ENCODE measurements at regions not wholly inside any gene's neighbourhood (a gene's known extent, or its start where the extent isn't known, plus 50 kb on each side); places are given as distances from the start of the nearest gene placed in this dataset.
"Not testable (repeated sequence)": the region's sequence is repeated elsewhere in the genome, so short reads cannot be mapped to it uniquely, and the experiment has no call there.

DNA sequence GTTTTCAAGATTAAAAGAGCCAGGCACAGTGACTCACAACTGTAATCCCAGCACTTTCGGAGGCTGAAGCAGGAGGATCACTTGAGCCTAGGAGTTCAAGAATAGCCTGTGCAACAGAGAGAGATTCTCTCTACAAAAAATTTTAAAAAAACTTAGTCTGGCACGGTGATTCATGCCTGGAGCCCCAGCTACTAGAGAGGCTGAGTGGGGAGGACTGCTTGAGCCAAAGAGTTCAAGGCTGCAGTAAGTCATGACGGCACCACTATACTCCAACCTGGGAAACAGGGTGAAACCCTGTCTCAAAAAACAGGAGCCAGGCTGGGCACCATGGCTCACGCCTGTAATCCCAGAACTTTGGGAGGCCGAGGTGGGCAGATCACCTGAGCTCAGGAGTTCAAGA is 86.6 kb upstream of the KCTD7 start:
- DNase-seq, result no peak

DNA sequence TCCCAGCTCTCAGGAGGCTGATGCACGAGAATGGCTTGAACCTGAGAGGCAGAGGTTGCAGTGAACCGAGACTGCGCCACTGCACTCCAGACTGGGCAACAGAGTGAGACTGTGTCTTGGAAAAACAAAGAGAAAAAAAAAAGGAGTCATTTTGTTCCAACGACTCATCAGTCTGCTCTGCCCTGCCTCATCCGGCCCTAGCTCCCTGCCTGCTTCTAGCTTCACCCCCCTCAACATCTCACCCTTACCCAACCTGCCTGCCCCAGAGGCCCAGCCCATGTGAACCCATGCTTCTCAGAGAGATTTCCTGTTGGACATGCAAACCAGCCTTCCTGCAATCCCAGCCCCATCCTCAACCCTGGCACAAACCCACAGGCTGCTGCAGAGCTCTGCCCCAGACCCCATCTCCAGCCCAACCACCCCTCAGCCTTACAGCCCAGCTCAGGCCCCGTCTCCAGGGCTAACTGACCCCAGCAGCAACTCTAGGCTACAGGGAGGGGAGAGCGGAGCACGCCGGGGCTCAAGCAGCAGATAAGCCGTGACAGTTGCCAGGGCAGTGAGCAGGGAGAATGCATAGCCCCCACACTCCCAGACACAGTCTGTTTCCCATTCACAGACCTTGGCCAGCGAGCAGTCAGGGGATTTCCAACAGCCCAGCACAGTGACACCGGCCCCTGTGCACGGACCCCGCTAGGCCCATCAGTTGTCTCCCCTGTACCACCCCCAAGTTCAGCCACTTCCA is 86.0 kb upstream of the KCTD7 start:
- DNase-seq, result no peak

DNA sequence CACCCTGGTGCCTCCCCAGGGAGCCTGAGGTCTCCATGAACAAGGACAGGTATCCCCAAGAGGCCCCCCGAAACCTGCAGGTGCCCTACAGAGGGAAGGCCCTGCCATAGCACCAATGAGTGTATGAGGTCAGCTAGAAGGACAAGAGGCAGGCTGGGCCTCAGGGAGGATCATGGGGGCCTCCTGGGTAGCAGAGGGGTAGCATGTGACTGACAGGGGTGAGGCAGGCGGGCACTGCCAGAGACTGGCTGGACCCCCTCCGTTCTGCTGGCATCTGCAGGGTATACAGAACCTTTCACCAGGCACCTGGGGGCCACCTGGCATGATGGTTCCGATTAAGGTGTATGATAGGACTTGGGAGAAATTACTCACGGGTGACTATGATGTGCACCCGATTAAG is 79.2 kb upstream of the KCTD7 start:
- DNase-seq, result no peak

DNA sequence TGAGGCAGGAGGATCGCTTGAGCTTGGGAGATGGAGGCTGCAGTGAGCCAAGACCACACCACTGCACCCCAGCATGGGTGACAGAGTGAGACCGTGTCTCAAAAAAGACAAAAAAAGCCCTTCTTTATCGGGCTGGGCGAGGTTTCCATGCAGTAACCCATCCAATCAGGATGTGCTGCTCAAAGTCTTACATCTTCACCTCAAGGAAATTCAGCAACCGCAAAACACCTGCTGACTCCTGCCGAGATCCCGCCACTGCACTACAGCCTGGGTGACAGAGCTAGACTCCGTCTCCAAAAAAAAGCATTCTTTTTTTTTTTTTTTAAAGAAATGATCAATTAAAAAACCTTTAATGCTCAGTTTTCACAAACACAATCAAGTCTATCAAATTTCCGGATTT is 75.7 kb upstream of the KCTD7 start:
- no peak for DNase-seq

DNA sequence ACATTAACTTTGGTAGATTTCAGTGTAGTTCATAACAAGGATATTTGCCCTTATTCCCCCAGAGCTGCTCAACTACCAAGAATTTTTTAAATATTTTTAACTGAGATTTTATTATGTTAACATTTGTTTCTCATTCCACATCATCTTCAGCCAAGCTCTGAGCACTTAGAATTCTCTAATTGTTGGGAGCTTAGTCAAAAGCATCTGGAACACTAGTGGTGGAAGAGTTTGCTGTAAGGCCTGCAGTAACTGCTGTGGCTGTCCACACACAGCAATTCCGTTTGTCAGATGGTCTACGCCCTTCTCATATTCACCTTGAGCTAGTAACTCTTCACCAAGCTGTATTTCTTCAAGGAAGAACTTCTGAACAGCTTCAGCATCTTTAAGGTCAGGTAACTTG is 75.0 kb upstream of the KCTD7 start:
- not testable (repeated sequence) for DNase-seq

DNA sequence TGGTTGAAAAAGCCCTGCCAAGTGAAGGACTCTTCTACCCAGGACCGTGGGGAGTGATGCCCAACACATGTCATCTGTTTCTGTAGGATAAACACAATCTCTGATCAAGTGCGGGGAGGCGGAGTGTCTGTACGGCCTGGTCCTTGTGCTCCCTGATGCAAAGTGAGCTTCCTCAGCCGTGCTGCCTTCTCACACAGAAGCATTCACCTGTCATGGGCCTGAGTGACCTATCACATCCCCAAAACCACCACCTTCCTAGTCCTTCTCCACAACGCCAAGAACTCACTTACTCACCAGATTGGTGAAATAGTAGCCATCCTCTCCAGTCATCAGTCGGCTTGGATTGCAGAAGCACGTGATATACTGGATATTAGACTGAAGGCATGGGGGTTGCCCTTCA is 74.4 kb upstream of the KCTD7 start:
- not testable (repeated sequence) for DNase-seq

DNA sequence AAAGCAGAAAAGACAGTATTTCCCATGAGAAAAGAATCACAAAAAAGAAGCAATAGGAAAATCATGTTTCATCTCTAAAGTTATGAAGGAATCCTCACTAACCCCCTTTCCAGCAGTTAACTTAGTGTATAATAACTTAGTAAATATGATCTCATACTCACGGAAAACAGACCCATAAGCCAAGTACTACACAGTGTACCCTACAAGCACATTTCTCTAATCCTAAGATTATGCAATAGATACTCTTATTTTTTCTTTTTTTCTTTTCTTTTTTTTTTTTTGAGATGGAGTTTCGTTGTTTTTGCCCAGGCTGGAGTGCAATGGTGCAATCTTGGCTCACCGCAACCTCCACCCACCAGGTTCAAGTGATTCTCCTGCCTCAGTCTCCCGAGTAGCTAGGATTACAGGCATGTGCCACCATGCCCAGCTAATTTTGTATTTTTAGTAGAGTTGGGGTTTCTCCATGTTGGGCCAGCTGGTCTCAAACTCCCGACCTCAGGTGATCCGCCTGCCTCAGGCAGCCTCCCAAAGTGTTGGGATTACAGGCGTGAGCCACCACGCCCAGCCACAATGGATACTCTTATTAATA is 73.7 kb upstream of the KCTD7 start:
- DNase-seq, result not testable (repeated sequence)

DNA sequence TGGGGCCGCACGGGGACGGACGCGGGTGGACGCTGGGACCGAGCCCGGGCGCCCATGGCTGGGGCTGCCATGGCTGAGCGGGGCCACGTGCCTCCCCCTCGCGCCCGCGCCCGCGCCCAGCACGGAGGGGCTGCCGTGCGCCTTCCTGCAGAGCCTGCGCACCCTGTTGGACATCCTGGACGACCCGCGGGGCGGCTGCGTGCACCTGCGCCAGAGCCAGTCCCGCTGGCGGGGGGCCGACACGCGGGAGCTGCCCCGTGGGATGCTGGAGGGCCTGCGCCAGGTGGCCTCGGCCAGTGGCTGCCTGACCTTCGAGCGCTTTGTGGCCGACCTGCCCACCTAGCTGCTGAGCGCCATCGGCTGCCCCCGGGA is 72.5 kb upstream of the KCTD7 start:
- DNase-seq, result no peak

DNA sequence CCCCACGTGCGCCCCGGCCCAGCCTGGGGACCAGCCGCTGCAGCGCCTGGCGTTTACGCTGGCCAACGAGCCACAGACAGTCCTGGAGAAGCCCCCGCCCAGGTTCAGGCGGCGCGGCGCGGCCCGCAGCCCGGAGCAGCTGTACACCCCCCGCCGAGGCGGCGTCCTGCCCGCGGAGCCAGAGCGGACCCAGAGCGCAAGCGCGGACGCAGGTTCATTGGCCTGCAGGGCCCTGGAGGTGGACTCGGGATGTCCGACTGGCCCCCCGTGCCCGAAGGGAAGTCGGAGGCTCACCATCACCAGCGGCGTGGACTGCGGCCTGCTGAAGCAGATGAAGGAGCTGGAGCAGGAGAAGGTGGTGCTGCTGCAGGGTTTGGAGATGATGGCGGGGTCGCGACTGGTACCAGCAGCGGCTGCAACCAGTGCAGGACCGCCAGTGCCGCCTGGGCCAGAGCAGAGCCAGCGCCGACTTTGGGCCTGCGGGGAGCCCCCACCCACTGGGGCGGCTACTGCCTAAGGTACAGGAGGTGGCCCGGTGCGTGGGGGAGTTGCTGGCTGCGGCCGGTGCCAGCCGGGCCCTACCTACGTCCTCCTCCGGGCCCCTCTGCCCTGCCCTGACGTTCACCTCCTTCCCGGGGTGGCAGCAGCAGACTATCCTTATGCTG is 72.0 kb upstream of the KCTD7 start:
- no peak for DNase-seq

DNA sequence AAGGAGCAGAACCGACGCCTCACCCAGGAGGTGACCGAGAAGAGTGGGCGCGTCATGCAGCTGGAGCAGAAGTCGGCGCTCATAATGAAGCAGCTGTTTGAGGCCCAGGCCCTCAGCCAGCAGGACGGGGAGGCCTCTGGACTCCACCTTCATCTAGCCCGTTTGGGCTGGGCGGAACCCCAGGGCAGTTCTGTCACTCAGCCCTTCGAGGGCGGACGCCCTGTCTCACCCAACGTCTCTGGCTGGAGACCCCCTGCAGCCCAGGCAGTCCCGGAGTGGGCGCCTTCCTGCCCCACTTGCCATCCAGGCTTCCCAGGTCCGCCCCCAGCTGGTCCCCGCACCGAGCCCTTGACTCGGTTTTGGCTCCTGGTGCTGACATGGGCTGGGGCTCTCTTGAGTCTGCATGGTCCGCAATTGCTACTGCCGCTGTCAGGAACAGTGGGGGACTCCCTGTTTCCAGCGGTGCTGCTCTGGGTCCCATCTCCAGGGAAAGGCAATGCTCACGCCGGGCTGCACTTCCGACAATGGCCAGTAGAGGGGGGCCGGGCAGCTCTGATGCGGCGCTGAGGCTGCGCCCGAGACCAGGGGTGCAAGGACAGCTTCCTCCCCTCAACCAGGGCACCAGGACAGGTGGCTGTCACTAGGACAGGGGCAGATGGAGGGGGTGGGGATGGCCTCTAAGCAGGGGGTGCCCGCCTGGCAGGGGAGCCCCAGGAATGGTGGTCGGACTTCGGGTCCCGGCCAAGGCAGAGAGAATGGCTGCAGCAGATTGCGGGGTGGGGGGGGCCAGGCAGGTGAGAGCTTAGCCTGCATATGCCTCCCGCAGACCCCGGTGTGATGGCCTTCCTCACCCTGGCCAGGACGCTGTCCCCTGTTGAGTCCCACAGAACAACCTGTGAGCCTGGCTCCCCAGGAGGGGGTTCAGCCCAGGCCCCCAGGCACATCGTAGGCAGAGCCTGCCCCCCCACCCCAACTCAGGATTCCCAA is 71.2 kb upstream of the KCTD7 start:
- DNase-seq, result peak; percentile 84

DNA sequence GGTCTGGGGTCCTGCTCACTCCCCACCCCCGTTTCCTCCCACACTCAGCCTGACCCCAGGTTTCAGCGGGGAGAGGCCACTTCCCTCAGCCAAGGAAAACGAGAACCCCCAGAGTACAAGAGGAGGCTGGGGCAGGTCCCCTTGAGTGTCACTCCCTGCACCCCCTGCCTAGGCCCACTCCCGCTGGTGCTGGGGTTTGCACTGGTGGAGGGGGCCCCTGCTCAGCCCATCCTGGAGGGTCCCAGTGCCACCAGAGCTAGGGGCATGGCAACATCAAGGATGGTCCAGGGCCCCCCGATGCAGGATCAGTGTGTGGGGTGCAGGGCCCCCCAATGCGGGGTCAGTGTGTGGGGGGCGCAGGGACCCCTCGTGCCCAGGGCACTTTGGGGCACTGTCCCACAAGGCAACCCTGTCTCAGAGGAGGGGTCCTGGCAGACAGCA is 70.5 kb upstream of the KCTD7 start:
- DNase-seq, result no peak

DNA sequence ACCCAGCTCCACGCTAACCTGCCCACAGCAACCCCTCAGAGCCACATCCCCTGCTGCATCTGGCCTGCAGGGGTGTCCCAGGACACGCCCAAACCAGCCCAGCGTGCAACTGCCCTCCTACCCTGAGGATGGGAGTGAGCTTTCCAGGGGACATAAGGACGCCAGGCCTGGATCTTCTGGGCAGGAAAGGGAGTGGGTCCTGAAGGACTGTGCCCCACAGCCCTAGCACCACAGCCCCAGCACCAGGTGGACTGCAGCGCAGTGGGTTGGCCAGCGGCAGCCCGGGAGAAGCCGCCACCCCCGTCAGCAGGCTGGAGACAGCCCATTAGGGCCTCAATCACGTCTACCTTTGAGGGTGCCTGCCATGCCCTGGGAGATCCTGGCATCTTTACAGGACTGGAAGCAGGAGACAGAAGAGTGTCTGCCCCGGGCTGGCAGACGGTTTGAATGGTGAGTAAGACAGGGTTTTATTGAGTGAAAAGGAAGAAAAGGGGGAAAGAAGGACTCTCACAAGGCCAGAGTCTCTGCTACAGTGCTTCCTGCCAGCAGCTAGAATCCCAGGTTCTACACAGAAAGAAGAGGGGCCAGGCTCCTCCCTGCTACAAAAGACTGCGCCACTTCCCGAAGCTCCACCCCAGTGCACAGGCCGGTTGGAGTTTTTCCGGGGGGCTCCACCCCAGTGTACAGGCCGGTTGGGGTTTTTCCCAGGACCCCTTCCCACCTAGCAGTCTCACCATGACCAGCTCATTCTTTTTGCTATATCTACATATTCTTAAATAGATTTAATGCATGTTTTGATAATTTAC is 69.8 kb upstream of the KCTD7 start:
- DNase-seq, result no peak

DNA sequence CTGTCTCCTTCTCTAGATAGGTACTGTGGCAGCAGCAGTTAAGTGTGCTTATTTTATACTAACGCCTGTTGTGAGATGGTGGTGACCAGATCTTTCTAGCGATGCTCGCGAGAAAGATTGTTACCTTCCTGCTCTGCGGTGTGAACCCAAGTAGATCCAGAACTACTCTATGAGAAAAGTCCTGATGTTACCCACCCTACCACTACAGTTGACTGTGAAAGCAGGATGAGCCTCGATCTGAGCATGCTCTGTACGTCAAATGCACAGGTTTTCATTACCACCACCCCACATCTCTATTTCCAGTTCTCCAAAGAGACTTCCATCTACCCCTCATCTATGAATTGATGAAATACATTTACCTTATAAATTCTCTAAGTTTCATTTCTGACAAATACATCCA is 64.6 kb upstream of the KCTD7 start:
- DNase-seq, result no peak

DNA sequence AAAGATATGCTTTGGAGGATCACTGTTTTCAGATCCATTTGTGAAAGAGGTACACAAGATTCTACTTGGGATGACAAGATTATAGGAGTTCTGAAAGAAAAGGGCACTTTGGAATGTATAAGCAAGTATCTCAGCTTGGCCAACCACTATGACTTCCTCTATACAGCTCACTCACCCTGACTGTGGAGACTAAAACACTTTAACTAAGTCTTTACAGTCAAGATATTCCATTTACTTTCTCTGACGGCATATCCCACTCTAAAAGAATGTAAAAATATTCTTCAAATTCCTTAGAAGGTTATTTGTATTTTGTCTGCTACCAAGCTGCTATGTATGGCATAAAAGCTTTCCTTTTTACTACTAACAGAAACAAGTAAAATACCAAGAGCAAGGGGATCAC is 58.5 kb upstream of the KCTD7 start:
- not testable (repeated sequence) for DNase-seq

DNA sequence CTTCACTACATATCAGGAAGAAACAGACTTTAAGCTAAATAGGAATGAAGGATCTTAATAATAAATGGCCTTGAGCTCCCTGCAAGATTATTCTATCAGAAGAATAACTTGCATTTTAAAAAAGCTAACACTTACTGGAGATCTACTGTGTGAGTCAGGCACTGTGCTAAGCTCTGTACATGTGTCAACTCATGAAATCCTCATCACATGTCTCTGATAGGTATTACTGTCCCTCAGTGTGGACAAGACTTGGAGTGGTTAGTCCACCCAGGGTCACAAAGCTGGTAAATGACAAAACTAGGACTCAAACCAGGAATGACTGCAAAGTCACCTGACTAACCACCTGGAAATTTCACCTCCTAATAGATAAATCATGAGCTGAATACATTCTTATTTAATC is 57.1 kb upstream of the KCTD7 start:
- DNase-seq, result no peak

DNA sequence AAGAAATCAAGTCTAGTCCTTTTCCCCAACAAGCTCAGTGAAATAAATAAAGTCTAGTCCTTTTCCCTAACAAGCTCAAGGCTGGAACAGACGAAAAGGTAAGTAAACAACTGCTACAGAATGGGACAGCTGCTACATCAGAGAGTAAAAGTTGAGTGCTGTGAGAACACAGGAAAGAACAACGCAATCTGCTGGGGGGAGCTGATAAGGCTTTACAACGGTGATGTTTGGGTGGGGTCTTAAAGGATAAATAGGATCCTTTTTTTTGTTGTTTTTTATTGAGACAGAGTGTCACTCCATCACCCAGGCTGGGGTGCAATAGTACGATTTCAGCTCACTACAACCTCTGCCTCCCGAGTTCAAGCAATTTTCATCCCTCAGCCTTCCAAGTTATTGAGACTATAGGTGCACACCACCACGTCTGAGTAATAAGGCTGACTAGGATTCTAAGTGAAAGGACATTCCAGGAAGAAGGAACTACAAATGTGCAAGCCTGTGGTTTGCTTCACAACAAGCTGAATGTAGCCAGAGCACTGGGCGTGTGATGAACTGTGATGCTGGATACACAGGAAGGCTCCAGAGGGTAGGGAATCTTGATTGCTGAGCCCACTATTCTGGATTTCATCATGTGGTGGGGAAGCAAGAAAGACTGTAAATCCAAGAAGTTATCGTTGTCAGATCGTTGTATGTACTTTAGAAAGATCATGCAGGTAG is 54.7 kb upstream of the KCTD7 start:
- not testable (repeated sequence) for DNase-seq

DNA sequence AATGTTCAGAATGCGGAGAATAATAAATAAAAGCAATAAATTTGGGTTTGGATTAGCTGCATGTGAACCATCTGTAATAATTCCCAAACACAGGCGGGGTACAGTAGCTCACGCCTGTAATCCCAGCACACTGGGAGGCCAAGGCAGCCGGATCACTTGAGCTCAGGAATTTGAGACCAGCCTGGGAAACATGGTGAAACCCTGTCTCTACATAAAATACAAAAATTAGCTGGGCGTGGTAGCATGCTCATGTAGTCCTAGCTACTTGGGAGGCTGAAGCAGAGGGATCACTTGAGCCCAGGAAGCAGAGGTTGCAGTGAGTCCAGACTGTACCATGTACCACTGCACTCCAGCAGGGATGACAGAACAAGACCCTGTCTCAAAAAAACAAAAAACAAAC is 53.9 kb upstream of the KCTD7 start:
- DNase-seq, result not testable (repeated sequence)

DNA sequence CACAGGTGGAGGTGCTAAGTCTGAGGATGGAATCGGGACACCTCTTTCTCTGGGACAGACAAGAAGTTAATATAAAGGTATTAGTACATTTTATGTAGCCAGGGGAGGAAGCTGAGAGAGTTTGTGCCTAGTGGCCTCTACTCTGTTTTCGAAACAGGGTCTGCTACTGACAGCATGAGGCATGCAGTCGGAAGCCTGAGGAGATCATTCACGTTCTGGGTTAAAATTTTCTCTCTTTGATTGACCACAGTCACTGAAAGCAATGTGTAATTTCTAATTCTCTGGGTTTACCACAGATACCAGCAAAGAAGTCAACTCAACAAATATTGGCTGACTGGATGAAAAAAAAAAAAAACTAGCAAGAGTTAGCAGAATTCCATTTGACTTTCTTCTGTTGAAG is 53.3 kb upstream of the KCTD7 start:
- no peak for DNase-seq

DNA sequence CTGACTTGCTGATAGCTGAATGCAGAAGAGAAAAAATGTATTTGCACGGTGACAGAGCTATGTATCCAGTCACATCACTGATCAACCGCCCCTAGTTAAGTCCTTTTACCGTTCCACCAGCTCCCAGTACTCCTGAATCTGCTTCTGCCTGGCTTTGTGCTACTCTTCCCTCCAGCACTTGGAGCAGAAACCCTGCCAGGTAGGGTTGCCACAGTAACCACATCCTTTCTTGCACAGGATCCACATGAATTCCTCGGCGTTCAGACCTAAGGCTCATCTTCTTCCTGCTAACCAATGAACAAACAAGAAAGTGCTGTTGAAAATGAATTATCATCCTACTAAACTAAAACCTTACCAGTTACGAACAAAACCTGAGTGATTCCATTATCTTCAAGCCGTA is 52.0 kb upstream of the KCTD7 start:
- no peak for DNase-seq
